ENCODE measurements at regions not wholly inside any gene's neighbourhood (a gene's known extent, or its start where the extent isn't known, plus 50 kb on each side); places are given as distances from the start of the nearest gene placed in this dataset.

GRCh38 chr18:73774811-73775509 lies 372.7 kb downstream of the FBXO15 start:
- TF ChIP-seq CTCF (conservative IDR thresholded peaks at IDR 0.05) = peak; percentile 27; the same call in 1 of the 3 replicates

More at GRCh38 chr18:73774811-73775509, 372.7 kb downstream of the FBXO15 start:
- Histone ChIP-seq H3K27ac (ENCODE audit: insufficient read length, low read depth, low read length) (no peak overlapping the region), H3K56ac (ENCODE audit: insufficient read length, low read depth, low read length) (no peak overlapping the region), H3K79me2 (ENCODE audit: insufficient read depth, low read length) (no peaks in the 10 kb centered on the region), H3K4me2 (ENCODE audit: insufficient read depth, insufficient read length, low read length) (no peak overlapping the region), H4K5ac (ENCODE audit: insufficient read length, low read depth, low read length) (no peak overlapping the region), H4K8ac (replicated peaks; ENCODE audit: insufficient read length, low read depth, low read length) (no peak overlapping the region), H3K18ac (ENCODE audit: insufficient read length, low read depth, low read length) (no peak overlapping the region), H2BK5ac (ENCODE audit: insufficient read length, low read length) (no peak overlapping the region), H2BK120ac (ENCODE audit: low read depth, low read length, poor library complexity, severe bottlenecking) (no peak overlapping the region), H3T11ph (ENCODE audit: low read length) (no peak overlapping the region), H2BK20ac (ENCODE audit: low read depth, low read length, poor library complexity, severe bottlenecking) (no peak overlapping the region), H3K4me1 (ENCODE audit: insufficient read depth, low read length) (no peaks in the 10 kb centered on the region), H4K91ac (ENCODE audit: insufficient read length, low read depth, low read length) (no peak overlapping the region), H2AK5ac (ENCODE audit: insufficient read length, low read length) (no peak overlapping the region), H3K23ac (ENCODE audit: insufficient read length, low read depth, low read length) (no peak overlapping the region), H3K23me2 (ENCODE audit: insufficient read length, low read depth, low read length, poor library complexity, severe bottlenecking) (no peaks in the 10 kb centered on the region), H3K14ac (ENCODE audit: insufficient read depth, low read length) (no peak overlapping the region), H2BK12ac (ENCODE audit: insufficient read length, low read depth, low read length) (no peak overlapping the region), H2AFZ (ENCODE audit: low read length) (no peak overlapping the region), H3K9ac (ENCODE audit: extremely low read depth, insufficient read length, low read length) (no peak overlapping the region), H2BK15ac (ENCODE audit: low read depth, low read length) (no peak overlapping the region), H3K27me3 (ENCODE audit: insufficient read depth, low read length) (no peaks in the 10 kb centered on the region), H3K4ac (ENCODE audit: low read depth, low read length) (no peak overlapping the region), H3K79me1 (ENCODE audit: insufficient read depth, low read depth, low read length, poor library complexity, severe bottlenecking) (no peaks in the 10 kb centered on the region), H3K9me3 (ENCODE audit: control insufficient read depth, low read depth, low read length) (no peaks in the 10 kb centered on the region), H4K20me1 (ENCODE audit: control insufficient read depth, insufficient read depth, insufficient read length) (no peaks in the 10 kb centered on the region)
- H3K27me3 Mint-ChIP-seq (ENCODE audit: low read depth) = 0 out of 2 replicates have a peak, but pooled peaks cover 1% of the 10 kb centered on the region
- no peaks in the 10 kb centered on the region for H3K36me3 Mint-ChIP-seq (ENCODE audit: insufficient read depth in 1 of 3, low read depth in 3 of 3)
- no peaks in the 10 kb centered on the region for H3K9me3 Mint-ChIP-seq
- peaks cover 14 to 15% of the 10 kb centered on the region in 2 experiments for H3K4me1 Mint-ChIP-seq
- H3K4me3 Mint-ChIP-seq = no peak overlapping the region
- no peak overlapping the region for H3K27ac Mint-ChIP-seq
- WGBS (ENCODE audit: extremely low coverage, insufficient read length, low lambda C conversion rate) = no CpG with 5 or more reads among the region's 17 CpGs
- DNase-seq = peak; percentile 65

Data from H9 (cell line).